Activated naive CD4-positive, alpha-beta T cell treated with anti-CD3 and anti-CD28 coated beads, Interleukin-2, amount 50 U/mL, for 72 hours (primary cell): ENCODE measurements at regions not wholly inside any gene's neighbourhood (a gene's known extent, or its start where the extent isn't known, plus 50 kb on each side); places are given as distances from the start of the nearest gene placed in this dataset.
A peak's percentile ranks its signal among the peaks of the same experiment; 100 is the strongest.
"Not testable (repeated sequence)": the region's sequence is repeated elsewhere in the genome, so short reads cannot be mapped to it uniquely, and the experiment has no call there.

ENCODE experiments used
- ATAC-seq, 2 donors: fragments of 150-1000 bp; cut with Tn5 transposase; 2 replicates each; pipeline ENCODE4 v1.10.0; 2021; ENCODE audit warnings: mild to moderate bottlenecking in 2 of 2, moderate library complexity in 2 of 2
- DNase-seq, 2 donors: peaks; one replicate each; pipeline ENCODE4 v3.0.0; 2021 to 2022; ENCODE audit warnings: low spot score in 2 of 2
- H3K27ac Mint-ChIP-seq, 2 donors: one replicate each; pipeline ENCODE4 v1.8.0; 2022; ENCODE audit warnings: mild to moderate bottlenecking in 2 of 2, mixed read lengths in 2 of 2
- H3K36me3 Mint-ChIP-seq, 2 donors: one replicate each; pipeline ENCODE4 v1.8.0; 2022; ENCODE audit warnings: mixed read lengths in 2 of 2
- H3K9me3 Mint-ChIP-seq, 2 donors: one replicate each; pipeline ENCODE4 v1.8.0; 2022; ENCODE audit warnings: mixed read lengths in 2 of 2

- ATAC-seq (no peak), DNase-seq (no peak)
- no peak overlapping the region for H3K27ac Mint-ChIP-seq
- peaks cover 40 to 44% of the 10 kb centered on the region in 2 donors for H3K36me3 Mint-ChIP-seq
- H3K9me3 Mint-ChIP-seq, result peaks cover 42 to 48% of the 10 kb centered on the region in 2 donors
Observed at GRCh38 chr15:87672309-87673288, 583.9 kb downstream of the NTRK3 start.

- no peak for DNase-seq
- Mint-ChIP-seq H3K9me3 (peaks cover 31 to 36% of the 10 kb centered on the region in 2 donors), H3K36me3 (peaks cover 29 to 32% of the 10 kb centered on the region in 2 donors), H3K27ac (no peak overlapping the region)
- ATAC-seq, result no peak
Observed at GRCh38 chr15:87671289-87671688, 585.2 kb downstream of the NTRK3 start.

- DNase-seq (no peak), ATAC-seq (no peak)
- peaks cover 27 to 32% of the 10 kb centered on the region in 2 donors for H3K9me3 Mint-ChIP-seq
- peaks cover 22 to 32% of the 10 kb centered on the region in 2 donors for H3K36me3 Mint-ChIP-seq
- peak overlapping the region in 1 of 2 donors; percentile 29 for H3K27ac Mint-ChIP-seq
Observed at GRCh38 chr15:87669846-87670245, 586.7 kb downstream of the NTRK3 start.

- ATAC-seq, DNase-seq: not testable (repeated sequence)
- Mint-ChIP-seq H3K36me3 (peaks cover 22 to 32% of the 10 kb centered on the region in 2 donors), H3K9me3 (peaks cover 28 to 29% of the 10 kb centered on the region in 2 donors), H3K27ac (peak overlapping the region in 1 of 2 donors; percentile 29)
Observed at GRCh38 chr15:87668768-87669564, 587.6 kb downstream of the NTRK3 start.

GRCh38 chr15:87667643-87668042 is 588.9 kb downstream of the NTRK3 start:
- Mint-ChIP-seq H3K27ac (no peak overlapping the region), H3K36me3 (peaks cover 28 to 39% of the 10 kb centered on the region in 2 donors), H3K9me3 (peaks cover 22 to 32% of the 10 kb centered on the region in 2 donors)
- DNase-seq (no peak), ATAC-seq (no peak)

- Mint-ChIP-seq H3K36me3 (peaks cover 6 to 7% of the 10 kb centered on the region in 2 donors), H3K9me3 (peaks cover 0 to 9% of the 10 kb centered on the region in 2 donors), H3K27ac (no peak overlapping the region)
- no peak for DNase-seq
- ATAC-seq, result no peak
Observed at GRCh38 chr15:87662575-87662974, 594.0 kb downstream of the NTRK3 start.

- H3K9me3 Mint-ChIP-seq, result peaks cover 0 to 9% of the 10 kb centered on the region in 2 donors
- ATAC-seq, result no peak
- DNase-seq, result no peak
- no peak overlapping the region for H3K27ac Mint-ChIP-seq
- H3K36me3 Mint-ChIP-seq, result peaks cover 6 to 7% of the 10 kb centered on the region in 2 donors
Observed at GRCh38 chr15:87661454-87662355, 594.8 kb downstream of the NTRK3 start.

- no peak for ATAC-seq
- Mint-ChIP-seq H3K36me3 (peaks cover 6 to 7% of the 10 kb centered on the region in 2 donors), H3K9me3 (peaks cover 0 to 9% of the 10 kb centered on the region in 2 donors), H3K27ac (no peak overlapping the region)
- DNase-seq, result no peak
Observed at GRCh38 chr15:87660251-87661129, 596.0 kb downstream of the NTRK3 start.

GRCh38 chr15:87656372-87656771 is 600.2 kb downstream of the NTRK3 start:
- ATAC-seq (no peak), DNase-seq (no peak)
- no peaks in the 10 kb centered on the region for H3K36me3 Mint-ChIP-seq
- H3K27ac Mint-ChIP-seq, result no peak overlapping the region
- peaks cover 4% of the 10 kb centered on the region in 2 donors for H3K9me3 Mint-ChIP-seq

- no peak overlapping the region for H3K27ac Mint-ChIP-seq
- ATAC-seq (no peak), DNase-seq (no peak)
- peaks cover 4% of the 10 kb centered on the region in 2 donors for H3K9me3 Mint-ChIP-seq
- H3K36me3 Mint-ChIP-seq, result no peaks in the 10 kb centered on the region
Observed at GRCh38 chr15:87653646-87654045, 602.9 kb downstream of the NTRK3 start.

- Mint-ChIP-seq H3K36me3 (no peaks in the 10 kb centered on the region), H3K9me3 (peaks cover 4 to 8% of the 10 kb centered on the region in 2 donors), H3K27ac (no peak overlapping the region)
- no peak for ATAC-seq
- DNase-seq, result no peak
Observed at GRCh38 chr15:87649175-87649574, 607.4 kb downstream of the NTRK3 start.

GRCh38 chr15:87648278-87648677 is 608.3 kb downstream of the NTRK3 start:
- DNase-seq (no peak), ATAC-seq (no peak)
- Mint-ChIP-seq H3K9me3 (peaks cover 0 to 3% of the 10 kb centered on the region in 2 donors), H3K27ac (no peak overlapping the region), H3K36me3 (no peaks in the 10 kb centered on the region)

- Mint-ChIP-seq H3K9me3 (peaks cover 0 to 3% of the 10 kb centered on the region in 2 donors), H3K27ac (no peak overlapping the region), H3K36me3 (no peaks in the 10 kb centered on the region)
- DNase-seq (no peak), ATAC-seq (no peak)
Observed at GRCh38 chr15:87645723-87646122, 610.8 kb downstream of the NTRK3 start.

- not testable (repeated sequence) for DNase-seq, H3K36me3 Mint-ChIP-seq, H3K9me3 Mint-ChIP-seq
- peak overlapping the region in 1 of 2 donors; percentile 57 for H3K27ac Mint-ChIP-seq
- ATAC-seq, result peak; percentile 14 to 37
Observed at GRCh38 chr15:87642997-87643396, 613.5 kb downstream of the NTRK3 start.

GRCh38 chr15:87639305-87640011 is 617.1 kb downstream of the NTRK3 start:
- DNase-seq, result no peak

More at GRCh38 chr15:87639305-87640011, 617.1 kb downstream of the NTRK3 start:
- Mint-ChIP-seq H3K36me3 (no peaks in the 10 kb centered on the region), H3K9me3 (no peaks in the 10 kb centered on the region), H3K27ac (no peak overlapping the region)
- ATAC-seq, result no peak
